Tibial nerve (tissue), 3 donors: ENCODE measurements at regions not wholly inside any gene's neighbourhood (a gene's known extent, or its start where the extent isn't known, plus 50 kb on each side); places are given as distances from the start of the nearest gene placed in this dataset.

Experiments used
- CTCF ChIP-seq, 5 experiments: fragments of 200-600 bp in 3 of 5; fragments of 450-650 bp in 2 of 5; sonication (generic) in 3 of 5; IDR thresholded peaks; one replicate each; pipeline ENCODE4 v1.5.1; 2016 to 2019; ENCODE audit warnings: antibody characterized with exemption in 5 of 5, mild to moderate bottlenecking in 3 of 5, moderate library complexity in 2 of 5
- POLR2A ChIP-seq, 2 donors: fragments of 450-650 bp; IDR thresholded peaks; one replicate each; pipeline ENCODE4 v1.6.1; 2017; ENCODE audit warnings: antibody characterized with exemption in 2 of 2, mild to moderate bottlenecking in 2 of 2, moderate library complexity in 2 of 2

DNA sequence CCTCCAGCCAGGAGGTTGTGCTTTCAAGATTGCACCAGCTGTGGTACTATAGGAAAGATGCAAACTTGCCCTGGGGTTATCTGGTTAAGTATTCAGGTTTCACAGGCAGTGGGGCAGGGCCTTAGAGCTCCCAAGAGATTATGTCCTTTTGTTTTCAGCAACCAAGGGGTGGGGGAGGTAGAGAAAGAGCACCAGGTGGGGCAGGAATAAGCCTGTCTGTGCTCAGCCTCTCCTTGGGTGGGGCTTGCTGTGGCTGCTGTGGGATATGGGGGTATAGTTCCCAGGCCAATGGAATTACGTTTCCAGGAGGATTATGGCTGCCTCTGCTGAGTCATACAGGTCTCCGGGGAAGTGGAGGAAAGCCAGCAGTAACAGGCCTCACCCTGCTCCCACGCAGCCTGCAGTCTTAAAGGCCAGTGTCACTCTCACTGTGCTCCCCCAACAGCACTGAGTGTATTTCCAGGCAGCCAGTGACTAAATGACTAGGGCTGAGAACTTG lies 508.6 kb downstream of the RWDD3 start:
- TF ChIP-seq CTCF (IDR thresholded peaks at IDR 0.05) (no peak), POLR2A (IDR thresholded peaks at IDR 0.05) (no peak)
